Transverse colon (tissue), 4 donors: ENCODE measurements at regions not wholly inside any gene's neighbourhood (a gene's known extent, or its start where the extent isn't known, plus 50 kb on each side); places are given as distances from the start of the nearest gene placed in this dataset.

Experiments used
- DNase-seq: peaks from one replicate; pipeline ENCODE4 v3.0.0-alpha.2; 2019
- H3K27ac ChIP-seq, 4 donors: fragments of 200-600 bp; sonication (generic); 2 replicates each; pipeline ENCODE4 v1.5.1; 2016 to 2018; ENCODE audit warnings: inconsistent platforms in 4 of 4
- H3K27me3 ChIP-seq: fragments of 200-600 bp; sonication (generic); 2 replicates; pipeline ENCODE4 v1.5.1; 2017; ENCODE audit warnings: inconsistent platforms
- H3K36me3 ChIP-seq, 4 donors: fragments of 200-600 bp; sonication (generic); 2 replicates each; pipeline ENCODE4 v1.5.1; 2017 to 2019; ENCODE audit warnings: inconsistent platforms in 4 of 4
- H3K4me1 ChIP-seq, 4 donors: fragments of 200-600 bp; sonication (generic); 2 replicates each; pipeline ENCODE4 v1.5.1; 2017 to 2020; ENCODE audit warnings: inconsistent platforms in 4 of 4
- H3K4me3 ChIP-seq, 4 donors: fragments of 200-600 bp; sonication (generic); 1 replicate in 1 of 4; 2 replicates in 3 of 4; pipeline versions ENCODE4 v1.5.1 to v1.6.1; 2017 to 2019; ENCODE audit warnings: inconsistent platforms in 4 of 4
- H3K9me3 ChIP-seq, 2 donors: fragments of 200-600 bp; sonication (generic); 2 replicates each; pipeline ENCODE4 v1.5.1; 2017 to 2019; ENCODE audit warnings: inconsistent platforms in 2 of 2
- EP300 ChIP-seq: sonication (generic); formaldehyde crosslinking; IDR thresholded peaks from one replicate; pipeline ENCODE4 v1.6.1; 2017; ENCODE audit warnings: antibody characterized with exemption, low read depth
- POLR2A ChIP-seq: fragments of 450-650 bp; IDR thresholded peaks from one replicate; pipeline ENCODE4 v1.6.1; 2016; ENCODE audit warnings: antibody characterized with exemption, mild to moderate bottlenecking, moderate library complexity
- POLR2AphosphoS5 ChIP-seq, 3 donors: sonication (generic); formaldehyde crosslinking; IDR thresholded peaks; one replicate each; pipeline ENCODE4 v1.6.1; 2016; ENCODE audit warnings: antibody characterized with exemption in 3 of 3
- WGBS, 2 donors: methylation state at CpG; one replicate each; pipeline ENCODE4 v1.1.5; 2018; ENCODE audit warnings: low coverage in 1 of 2; 5-methylcytosine and 5-hydroxymethylcytosine counted together
- in situ Hi-C, 4 donors: fragments of 200-750 bp; cut with MboI; loops; one replicate each; pipeline versions ENCODE4 v1.15.0 to v1.15.1; 2017; ENCODE audit warnings: low sequenced_read_pairs in 3 of 4, low pct_ligation_motif_present in 1 of 4, low pct_unique_long_range_greater_than_20kb in 1 of 4
- intact Hi-C: fragments of 100-400 bp; cut with DNase I; formaldehyde crosslinking; loops from one replicate; pipeline ENCODE4 v1.15.1; 2023; ENCODE audit warnings: low total_unique reads
- TF ChIP-seq, protein P1 (sequence below), 5 experiments: fragments of 200-600 bp in 3 of 5; fragments of 450-650 bp in 2 of 5; sonication (generic) in 3 of 5; IDR thresholded peaks; 1 replicate in 2 of 5; 2 replicates in 3 of 5; pipeline ENCODE4 v1.5.1; 2016 to 2017; ENCODE audit warnings: antibody characterized with exemption in 5 of 5, inconsistent platforms in 3 of 5, mild to moderate bottlenecking in 2 of 5, moderate library complexity in 1 of 5

DNA sequence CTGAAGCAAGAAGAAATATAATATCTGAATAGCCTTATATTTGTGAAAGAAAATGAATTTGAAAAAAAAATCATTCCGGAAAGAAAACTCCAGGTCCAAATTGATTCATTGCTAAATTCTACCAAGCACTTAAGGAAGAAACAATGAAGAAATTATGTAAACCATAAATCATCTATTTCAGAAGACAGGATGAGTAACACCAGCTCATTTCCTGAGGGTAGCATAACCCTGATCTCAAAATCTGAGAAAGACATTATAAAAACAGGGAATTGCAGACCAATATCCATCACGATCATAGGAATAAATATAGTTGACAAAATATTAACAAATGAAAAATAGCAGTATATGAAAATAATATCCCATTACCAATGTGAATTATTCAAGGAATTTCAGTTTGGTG, 70.1 kb upstream of the RAB18 start:
- no peak for DNase-seq
- Histone ChIP-seq H3K27ac (no peak overlapping the region), H3K36me3 (no peaks in the 10 kb centered on the region), H3K27me3 (no peaks in the 10 kb centered on the region), H3K9me3 (no peaks in the 10 kb centered on the region), H3K4me3 (no peak overlapping the region), H3K4me1 (no peaks in the 10 kb centered on the region)
- in situ Hi-C loops (loop anchor here in 2 of 4 donors (25.0 kb wide), 2 partner anchors 228 to 803 kb away; no protein-coding TSS in a partner anchor), intact Hi-C loops (no loop called here)
- TF ChIP-seq POLR2A (no peak), EP300 (no peak), POLR2AphosphoS5 (IDR thresholded peaks at IDR 0.05) (no peak)
- TF ChIP-seq, protein P1, sequence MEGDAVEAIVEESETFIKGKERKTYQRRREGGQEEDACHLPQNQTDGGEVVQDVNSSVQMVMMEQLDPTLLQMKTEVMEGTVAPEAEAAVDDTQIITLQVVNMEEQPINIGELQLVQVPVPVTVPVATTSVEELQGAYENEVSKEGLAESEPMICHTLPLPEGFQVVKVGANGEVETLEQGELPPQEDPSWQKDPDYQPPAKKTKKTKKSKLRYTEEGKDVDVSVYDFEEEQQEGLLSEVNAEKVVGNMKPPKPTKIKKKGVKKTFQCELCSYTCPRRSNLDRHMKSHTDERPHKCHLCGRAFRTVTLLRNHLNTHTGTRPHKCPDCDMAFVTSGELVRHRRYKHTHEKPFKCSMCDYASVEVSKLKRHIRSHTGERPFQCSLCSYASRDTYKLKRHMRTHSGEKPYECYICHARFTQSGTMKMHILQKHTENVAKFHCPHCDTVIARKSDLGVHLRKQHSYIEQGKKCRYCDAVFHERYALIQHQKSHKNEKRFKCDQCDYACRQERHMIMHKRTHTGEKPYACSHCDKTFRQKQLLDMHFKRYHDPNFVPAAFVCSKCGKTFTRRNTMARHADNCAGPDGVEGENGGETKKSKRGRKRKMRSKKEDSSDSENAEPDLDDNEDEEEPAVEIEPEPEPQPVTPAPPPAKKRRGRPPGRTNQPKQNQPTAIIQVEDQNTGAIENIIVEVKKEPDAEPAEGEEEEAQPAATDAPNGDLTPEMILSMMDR (IDR thresholded peaks at IDR 0.05) = no peak
- 84 to 91% methylated on average over 2 of the region's 2 CpGs for WGBS, 2 donors

DNA sequence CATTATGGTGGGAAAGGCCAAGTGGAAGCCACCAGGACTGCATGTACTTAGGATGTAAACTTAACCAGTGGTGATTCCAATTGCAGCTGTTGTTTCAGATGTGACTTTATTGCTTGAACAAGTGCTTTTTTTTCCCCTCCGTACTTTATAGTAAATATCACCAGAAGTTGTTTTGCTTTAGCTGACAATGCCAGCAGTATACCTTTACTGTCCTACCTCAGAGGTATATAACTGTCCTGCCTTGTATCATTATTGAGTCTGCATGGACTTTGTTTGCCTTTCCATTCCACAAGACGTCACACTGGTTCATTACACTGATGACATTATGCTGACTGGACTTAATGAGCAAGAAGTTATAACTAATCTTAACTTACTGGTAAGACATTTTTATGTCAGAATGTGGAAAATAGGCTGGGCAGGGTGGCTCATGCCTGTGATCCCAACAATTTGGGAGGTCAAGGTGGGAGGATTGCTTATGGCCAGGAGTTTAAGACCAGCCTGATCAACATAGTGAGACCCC, 77.1 kb upstream of the RAB18 start:
- H3K4me1 ChIP-seq = no peaks in the 10 kb centered on the region
- H3K27ac ChIP-seq = no peak overlapping the region
- H3K4me3 ChIP-seq = no peak overlapping the region
- no peaks in the 10 kb centered on the region for H3K27me3 ChIP-seq
- H3K9me3 ChIP-seq = no peaks in the 10 kb centered on the region
- no peak for TF ChIP-seq POLR2A
- no peak for TF ChIP-seq EP300
- TF ChIP-seq POLR2AphosphoS5 (IDR thresholded peaks at IDR 0.05) = no peak
- TF ChIP-seq, protein P1 (IDR thresholded peaks at IDR 0.05) = no peak
- in situ Hi-C loops (loop anchor here in 2 of 4 donors (25.0 kb wide), 2 partner anchors 235 to 810 kb away; no protein-coding TSS in a partner anchor), intact Hi-C loops (no loop called here)
- H3K36me3 ChIP-seq = no peaks in the 10 kb centered on the region
- 40 to 53% methylated on average over 2 of the region's 2 CpGs for WGBS, 2 donors
- no peak for DNase-seq

DNA sequence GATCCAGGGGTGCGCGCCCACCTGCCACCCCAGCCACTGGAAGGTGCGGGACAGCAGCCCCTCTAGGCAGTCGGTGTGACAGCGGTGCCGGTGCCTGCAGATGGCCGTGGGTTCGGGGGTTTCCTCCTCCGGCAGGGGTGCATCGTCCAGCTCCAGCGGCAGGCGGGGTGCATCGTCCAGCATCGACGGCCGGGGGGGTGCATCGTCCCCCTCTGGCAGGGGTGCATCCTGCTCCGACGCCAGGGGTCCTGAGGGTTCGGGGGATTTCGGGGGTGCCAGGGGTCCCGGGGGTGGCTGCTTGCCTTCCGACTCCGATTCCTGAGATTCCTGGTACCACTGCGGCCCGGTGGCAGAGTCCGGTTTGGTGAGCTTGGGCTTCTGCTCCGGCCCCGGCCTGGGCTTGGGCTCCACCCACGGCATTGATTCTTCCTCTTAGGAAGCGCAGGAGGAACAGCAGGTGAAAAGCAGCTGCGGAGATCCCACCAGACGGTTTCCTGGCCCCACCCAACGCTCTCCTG, 90.2 kb upstream of the RAB18 start:
- no peaks in the 10 kb centered on the region for H3K4me1 ChIP-seq
- H3K9me3 ChIP-seq = no peaks in the 10 kb centered on the region
- intact Hi-C loops (no loop called here), in situ Hi-C loops (no loop called here)
- no peak overlapping the region for H3K27ac ChIP-seq
- 79% methylated on average over 18 of the region's 34 CpGs; no CpG with 5 or more reads in 1 of the 2 donors for WGBS, 2 donors
- no peak overlapping the region for H3K4me3 ChIP-seq
- TF ChIP-seq EP300 (no peak), POLR2A (no peak), POLR2AphosphoS5 (IDR thresholded peaks at IDR 0.05) (no peak)
- TF ChIP-seq, protein P1 (IDR thresholded peaks at IDR 0.05) = no peak
- no peak for DNase-seq
- H3K36me3 ChIP-seq = no peaks in the 10 kb centered on the region
- H3K27me3 ChIP-seq = peaks cover 4% of the 10 kb centered on the region

DNA sequence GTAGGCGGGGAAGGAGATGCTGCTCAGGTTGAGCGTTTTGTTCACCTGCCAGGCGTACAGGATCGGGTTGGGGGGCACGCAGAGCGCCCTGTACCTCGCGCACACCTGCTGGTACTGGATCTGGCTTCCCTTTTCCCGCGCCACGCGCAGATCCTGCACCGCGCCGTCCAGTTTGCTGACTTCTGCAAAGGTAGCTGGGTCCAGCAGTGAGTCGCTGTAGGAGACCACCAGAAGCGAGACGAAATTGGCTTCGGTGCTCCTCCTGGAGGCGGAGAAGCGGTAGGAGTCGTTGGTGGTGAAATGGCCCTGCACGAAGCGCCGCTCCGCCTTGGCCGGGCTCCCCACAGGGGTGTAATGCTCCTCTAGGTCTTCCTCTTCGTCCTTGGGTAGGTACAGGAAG, 90.7 kb upstream of the RAB18 start:
- H3K4me3 ChIP-seq = no peak overlapping the region
- 83% methylated on average over 28 of the region's 28 CpGs; no CpG with 5 or more reads in 1 of the 2 donors for WGBS, 2 donors

More for the DNA sequence above, 90.7 kb upstream of the RAB18 start:
- intact Hi-C loops = no loop called here
- TF ChIP-seq POLR2AphosphoS5 (IDR thresholded peaks at IDR 0.05) (no peak), EP300 (no peak), POLR2A (no peak)
- TF ChIP-seq, protein P1 (IDR thresholded peaks at IDR 0.05) = no peak
- no peaks in the 10 kb centered on the region for H3K4me1 ChIP-seq
- H3K9me3 ChIP-seq = no peaks in the 10 kb centered on the region
- H3K27ac ChIP-seq = no peak overlapping the region
- no peak for DNase-seq
- in situ Hi-C loops = no loop called here
- H3K36me3 ChIP-seq = no peaks in the 10 kb centered on the region
- peaks cover 4% of the 10 kb centered on the region for H3K27me3 ChIP-seq
